Activated CD8-positive, alpha-beta T cell treated with anti-CD3 and anti-CD28 coated beads for 36 hours (primary cell): ENCODE measurements at regions not wholly inside any gene's neighbourhood (a gene's known extent, or its start where the extent isn't known, plus 50 kb on each side); places are given as distances from the start of the nearest gene placed in this dataset.

Source experiments
- ATAC-seq: fragments of 200-7000 bp; cut with Tn5 transposase; one replicate; pipeline ENCODE4 v1.10.0; 2021; ENCODE audit warnings: mild to moderate bottlenecking, moderate library complexity
- CTCF ChIA-PET: fragments of 350-600 bp; sonication (Branson Sonifier 250); formaldehyde crosslinking; loops from one replicate; lab custom pipeline; 2021; ENCODE audit warnings: antibody characterized with exemption; lab: Charles Lee
- POLR2A ChIA-PET: fragments of 350-600 bp; sonication (Branson Sonifier 250); formaldehyde crosslinking; loops from one replicate; lab custom pipeline; 2021; ENCODE audit warnings: antibody characterized with exemption; lab: Charles Lee
- DNase-seq: peaks from one replicate; pipeline ENCODE4 v3.0.0-alpha.2; 2020
- H3K27ac Mint-ChIP-seq: one replicate; pipeline ENCODE4 v1.8.0; 2021; ENCODE audit warnings: mild to moderate bottlenecking, mixed read lengths
- H3K27me3 Mint-ChIP-seq: one replicate; pipeline ENCODE4 v1.8.0; 2021; ENCODE audit warnings: mixed read lengths
- H3K36me3 Mint-ChIP-seq: one replicate; pipeline ENCODE4 v1.8.0; 2021; ENCODE audit warnings: low read depth, mixed read lengths
- H3K4me1 Mint-ChIP-seq: one replicate; pipeline ENCODE4 v1.8.0; 2021; ENCODE audit warnings: low read depth, mixed read lengths
- H3K4me3 Mint-ChIP-seq: one replicate; pipeline ENCODE4 v1.8.0; 2021; ENCODE audit warnings: mild to moderate bottlenecking, moderate library complexity, mixed read lengths
- H3K9me3 Mint-ChIP-seq: one replicate; pipeline ENCODE4 v1.8.0; 2021; ENCODE audit warnings: mixed read lengths
- CTCF ChIP-seq: fragments of 200-600 bp; IDR thresholded peaks from one replicate; pipeline ENCODE4 v1.8.0; 2022; ENCODE audit warnings: antibody characterized with exemption, mild to moderate bottlenecking
- intact Hi-C: fragments of 100-400 bp; cut with micrococcal nuclease; formaldehyde crosslinking; loops from one replicate; pipeline ENCODE4 v1.10.0; 2022

GRCh38 chr11:129729823-129730222 is 85.8 kb upstream of the TMEM45B start:
- DNase-seq = no peak
- peaks cover 3% of the 10 kb centered on the region for H3K27me3 Mint-ChIP-seq
- intact Hi-C loops = no loop called here
- H3K36me3 Mint-ChIP-seq = no peaks in the 10 kb centered on the region
- no peak overlapping the region for H3K27ac Mint-ChIP-seq
- H3K9me3 Mint-ChIP-seq = no peaks in the 10 kb centered on the region
- CTCF ChIA-PET = interaction anchor here (0.5 to 1.7 kb wide), 3 partner anchors 17 to 253 kb away, joined by 3 to 5 read pairs (median 3); no protein-coding TSS in a partner anchor
- H3K4me3 Mint-ChIP-seq = no peak overlapping the region
- TF ChIP-seq CTCF = no peak
- POLR2A ChIA-PET = no interaction called here
- no peaks in the 10 kb centered on the region for H3K4me1 Mint-ChIP-seq
- ATAC-seq = no peak

- TF ChIP-seq CTCF = no peak
- DNase-seq (no peak), ATAC-seq (no peak)
- Mint-ChIP-seq H3K9me3 (no peaks in the 10 kb centered on the region), H3K36me3 (no peaks in the 10 kb centered on the region), H3K27ac (no peak overlapping the region), H3K4me1 (no peaks in the 10 kb centered on the region), H3K4me3 (no peak overlapping the region), H3K27me3 (peaks cover 5% of the 10 kb centered on the region)
- intact Hi-C loops = no loop called here
- POLR2A ChIA-PET = no interaction called here
- CTCF ChIA-PET = interaction anchor here (1.7 kb wide), 1 partner anchor 19 kb away, joined by 5 read pairs; no protein-coding TSS in a partner anchor
Observed at GRCh38 chr11:129731316-129731715, 84.3 kb upstream of the TMEM45B start.

- intact Hi-C loops = no loop called here
- no peaks in the 10 kb centered on the region for H3K36me3 Mint-ChIP-seq
- H3K4me1 Mint-ChIP-seq = no peaks in the 10 kb centered on the region
- TF ChIP-seq CTCF = no peak
- H3K4me3 Mint-ChIP-seq = no peak overlapping the region
- H3K27me3 Mint-ChIP-seq = peaks cover 14% of the 10 kb centered on the region
- no peaks in the 10 kb centered on the region for H3K9me3 Mint-ChIP-seq
- no peak for ATAC-seq
- POLR2A ChIA-PET = interaction anchor here (0.6 kb wide), 1 partner anchor 49 kb away, joined by 3 read pairs; no protein-coding TSS in a partner anchor
- H3K27ac Mint-ChIP-seq = no peak overlapping the region
- no peak for DNase-seq
- CTCF ChIA-PET = no interaction called here
Observed at GRCh38 chr11:129732941-129733340, 82.7 kb upstream of the TMEM45B start.

GRCh38 chr11:129733384-129733783 is 82.3 kb upstream of the TMEM45B start:
- no peak overlapping the region for H3K27ac Mint-ChIP-seq
- intact Hi-C loops = no loop called here
- DNase-seq (no peak), ATAC-seq (no peak)
- H3K4me3 Mint-ChIP-seq = no peak overlapping the region
- ChIA-PET CTCF (interaction anchor here (1.5 kb wide), 1 partner anchor 17 kb away, joined by 4 read pairs; no protein-coding TSS in a partner anchor), POLR2A (no interaction called here)
- H3K9me3 Mint-ChIP-seq = no peaks in the 10 kb centered on the region
- no peak for TF ChIP-seq CTCF
- H3K27me3 Mint-ChIP-seq = peaks cover 14% of the 10 kb centered on the region
- no peaks in the 10 kb centered on the region for H3K4me1 Mint-ChIP-seq
- no peaks in the 10 kb centered on the region for H3K36me3 Mint-ChIP-seq

- ChIA-PET POLR2A (no interaction called here), CTCF (interaction anchor here (1.5 kb wide), 1 partner anchor 16 kb away, joined by 4 read pairs; no protein-coding TSS in a partner anchor)
- no peaks in the 10 kb centered on the region for H3K9me3 Mint-ChIP-seq
- H3K4me1 Mint-ChIP-seq = no peaks in the 10 kb centered on the region
- no peak overlapping the region for H3K27ac Mint-ChIP-seq
- no peak for ATAC-seq
- no peaks in the 10 kb centered on the region for H3K36me3 Mint-ChIP-seq
- no peak overlapping the region for H3K4me3 Mint-ChIP-seq
- TF ChIP-seq CTCF = no peak
- H3K27me3 Mint-ChIP-seq = peaks cover 14% of the 10 kb centered on the region
- no peak for DNase-seq
- intact Hi-C loops = no loop called here
Observed at GRCh38 chr11:129733981-129734380, 81.7 kb upstream of the TMEM45B start.
